D341Med (cell line): ENCODE measurements at regions not wholly inside any gene's neighbourhood (a gene's known extent, or its start where the extent isn't known, plus 50 kb on each side); places are given as distances from the start of the nearest gene placed in this dataset.
"Not testable (repeated sequence)": the region's sequence is repeated elsewhere in the genome, so short reads cannot be mapped to it uniquely, and the experiment has no call there.

Source experiments
- DNase-seq: peaks from one replicate; pipeline ENCODE4 v3.0.0; 2012; ENCODE audit warnings: low spot score

DNA sequence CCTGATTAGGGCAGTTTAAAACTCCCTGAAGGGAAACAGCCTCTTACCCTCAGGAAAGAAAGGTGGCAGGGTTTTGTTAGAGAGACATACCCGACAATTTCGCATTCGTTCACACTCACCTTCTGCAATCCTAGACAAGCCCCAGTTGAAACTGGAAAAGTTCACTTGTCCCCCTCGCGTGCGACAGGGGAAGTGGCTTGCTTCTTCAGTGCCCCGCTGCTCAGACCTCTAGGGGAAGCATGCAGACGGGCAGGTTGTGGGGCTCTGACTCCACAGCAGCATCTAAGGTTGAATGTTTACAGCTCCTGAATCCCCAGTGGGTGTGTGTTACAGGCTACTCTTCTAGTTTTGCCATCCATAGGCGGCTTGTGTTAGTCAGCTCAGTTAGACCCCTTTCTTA lies 575.7 kb upstream of the ACO1 start:
- no peak for DNase-seq

DNA sequence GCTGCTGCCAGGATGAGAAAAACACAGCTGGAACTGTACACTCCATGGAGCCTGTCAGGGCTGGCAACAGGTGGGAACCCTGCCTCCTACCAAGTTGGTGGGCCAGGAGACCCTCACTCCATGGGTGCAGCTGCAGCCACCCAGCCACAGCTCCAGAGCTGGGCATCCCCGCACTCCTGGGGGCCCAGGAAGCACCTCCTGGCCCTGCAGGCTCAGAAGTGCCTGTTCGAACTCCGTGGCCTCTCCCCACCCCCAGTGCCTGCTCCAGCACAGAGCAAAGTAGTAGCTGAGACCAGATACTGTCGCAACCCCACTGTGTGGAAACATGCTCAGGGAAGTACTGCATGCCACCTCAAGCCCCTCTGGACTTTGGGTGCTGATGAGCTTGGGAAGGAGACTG lies 564.0 kb upstream of the ACO1 start:
- no peak for DNase-seq

DNA sequence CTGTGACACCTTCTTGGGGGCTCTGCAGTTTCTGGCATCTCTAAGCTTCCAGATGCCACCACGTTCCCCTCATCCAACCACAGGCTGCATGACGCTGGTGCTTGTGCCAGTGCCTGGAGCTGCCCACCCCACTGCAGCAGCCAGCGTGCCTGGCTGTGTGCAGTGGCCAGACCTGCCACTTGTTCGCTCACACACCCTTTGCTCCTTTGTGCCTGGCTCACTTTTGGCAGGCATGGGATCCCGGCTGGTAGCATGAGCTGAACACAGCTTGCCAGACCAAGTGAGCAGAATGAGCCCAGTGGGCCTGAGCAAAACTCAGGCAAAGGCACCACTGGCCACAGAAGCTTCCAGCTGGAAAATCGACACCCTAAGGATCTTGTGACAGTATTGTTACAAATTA lies 562.9 kb upstream of the ACO1 start:
- no peak for DNase-seq

DNA sequence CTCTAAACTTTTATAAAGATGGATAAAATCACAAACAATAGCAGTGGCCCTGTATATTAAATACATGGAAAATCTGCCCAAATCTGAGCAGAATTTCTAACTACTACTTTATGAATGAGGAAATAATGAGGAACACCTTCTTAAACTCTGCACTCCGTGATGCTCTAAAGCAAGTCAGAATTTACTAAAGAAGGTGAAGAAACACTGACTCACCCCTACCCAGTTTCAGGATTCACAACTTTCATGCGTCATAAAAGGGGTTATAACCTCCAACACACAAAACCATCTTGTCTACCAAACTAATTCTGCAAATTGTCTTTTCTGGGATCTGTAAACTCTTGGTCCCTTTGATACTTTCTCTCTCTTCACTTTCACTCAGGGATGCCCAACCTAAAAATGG lies 561.1 kb upstream of the ACO1 start:
- DNase-seq, result no peak

DNA sequence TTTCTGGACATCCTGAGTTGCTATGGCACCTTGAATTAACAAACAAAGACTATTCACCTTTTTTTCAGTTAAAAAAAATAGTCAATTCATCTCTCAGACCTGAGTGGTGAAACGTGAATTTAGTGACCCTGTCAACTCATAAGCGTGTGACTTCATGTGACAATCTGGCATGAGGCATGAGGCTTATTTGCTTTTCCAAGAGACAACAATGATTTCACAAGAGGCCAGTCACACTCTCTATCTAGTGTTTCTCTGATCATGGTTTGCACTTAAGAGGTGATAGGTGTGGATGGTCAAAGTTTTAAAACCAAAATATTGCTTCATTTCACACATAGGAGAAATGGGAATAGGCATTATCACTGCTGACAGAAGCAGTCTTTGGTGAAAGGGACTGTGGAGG lies 559.6 kb upstream of the ACO1 start:
- DNase-seq, result no peak

DNA sequence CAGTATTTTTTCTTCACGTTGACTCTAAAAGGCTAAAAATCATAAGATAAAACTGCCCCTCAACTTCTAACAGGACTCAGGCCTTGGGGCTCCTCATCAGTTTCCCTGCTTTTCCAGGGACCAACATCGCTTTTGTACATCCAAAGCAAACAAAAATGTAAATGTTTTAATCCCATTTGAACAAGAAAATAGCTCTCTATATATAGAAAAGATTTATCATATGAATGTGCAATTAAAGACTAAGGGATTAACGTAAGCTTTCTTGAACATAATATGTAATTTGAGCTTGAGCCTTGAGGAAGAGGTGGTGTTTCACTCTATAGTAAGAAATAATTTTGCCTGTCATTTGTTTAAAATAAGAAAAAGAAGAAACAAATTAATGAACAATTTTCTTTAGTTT lies 547.2 kb upstream of the ACO1 start:
- no peak for DNase-seq

DNA sequence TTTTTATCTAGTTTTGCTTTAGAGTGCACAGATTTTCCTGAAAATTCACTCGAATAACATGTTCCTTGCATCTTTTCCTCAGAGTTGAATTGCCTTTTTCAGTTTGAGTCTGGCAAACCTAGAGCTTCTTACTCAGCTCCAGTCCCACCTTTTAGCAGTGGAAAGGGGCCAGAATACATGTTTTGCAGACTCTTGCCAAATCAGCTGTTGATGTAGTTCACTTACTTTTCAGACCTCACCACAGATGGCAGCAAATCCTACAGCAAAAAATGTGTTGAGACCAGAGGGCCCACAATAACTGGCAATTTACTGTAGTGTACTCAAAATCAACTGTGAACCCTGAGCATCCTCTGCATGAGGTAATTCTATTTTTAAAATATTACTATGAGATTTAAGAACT lies 545.2 kb upstream of the ACO1 start:
- no peak for DNase-seq

DNA sequence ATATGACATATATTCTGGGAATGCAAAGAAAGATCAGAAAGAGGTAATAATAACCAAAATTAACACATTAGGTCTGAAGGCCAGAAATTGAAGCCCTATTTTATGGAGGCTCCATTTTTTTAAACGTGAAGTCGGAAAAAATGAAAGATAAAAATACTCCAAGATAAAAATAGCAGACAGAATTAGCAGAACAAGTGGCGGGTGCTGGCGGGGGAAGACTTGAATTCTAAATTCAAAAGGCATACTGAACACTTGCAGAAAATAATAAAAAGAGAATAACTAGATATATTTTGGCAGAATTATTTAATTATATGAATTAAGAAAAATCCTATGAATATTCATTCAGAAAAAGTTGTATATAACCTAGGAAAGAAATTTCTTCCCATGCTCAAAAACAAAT lies 543.7 kb upstream of the ACO1 start:
- no peak for DNase-seq

DNA sequence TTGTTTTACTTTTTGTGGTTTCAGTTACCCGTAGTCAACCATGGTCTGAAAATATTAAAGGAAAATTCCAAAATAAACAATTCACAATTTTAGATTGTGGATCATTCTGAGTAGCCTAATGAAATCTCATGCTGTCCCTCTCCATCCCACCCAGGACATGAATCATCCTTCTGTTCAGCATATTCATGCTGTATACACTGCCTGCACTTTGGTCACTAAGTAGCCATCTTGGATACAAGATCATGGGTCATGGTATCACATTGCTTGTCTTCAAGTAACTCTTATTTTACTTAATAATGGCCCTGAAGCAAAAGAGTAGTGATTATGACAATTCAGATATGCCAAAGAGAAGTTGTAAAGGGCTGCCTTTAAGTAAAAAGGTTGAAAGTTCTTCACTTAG lies 536.5 kb upstream of the ACO1 start:
- no peak for DNase-seq

DNA sequence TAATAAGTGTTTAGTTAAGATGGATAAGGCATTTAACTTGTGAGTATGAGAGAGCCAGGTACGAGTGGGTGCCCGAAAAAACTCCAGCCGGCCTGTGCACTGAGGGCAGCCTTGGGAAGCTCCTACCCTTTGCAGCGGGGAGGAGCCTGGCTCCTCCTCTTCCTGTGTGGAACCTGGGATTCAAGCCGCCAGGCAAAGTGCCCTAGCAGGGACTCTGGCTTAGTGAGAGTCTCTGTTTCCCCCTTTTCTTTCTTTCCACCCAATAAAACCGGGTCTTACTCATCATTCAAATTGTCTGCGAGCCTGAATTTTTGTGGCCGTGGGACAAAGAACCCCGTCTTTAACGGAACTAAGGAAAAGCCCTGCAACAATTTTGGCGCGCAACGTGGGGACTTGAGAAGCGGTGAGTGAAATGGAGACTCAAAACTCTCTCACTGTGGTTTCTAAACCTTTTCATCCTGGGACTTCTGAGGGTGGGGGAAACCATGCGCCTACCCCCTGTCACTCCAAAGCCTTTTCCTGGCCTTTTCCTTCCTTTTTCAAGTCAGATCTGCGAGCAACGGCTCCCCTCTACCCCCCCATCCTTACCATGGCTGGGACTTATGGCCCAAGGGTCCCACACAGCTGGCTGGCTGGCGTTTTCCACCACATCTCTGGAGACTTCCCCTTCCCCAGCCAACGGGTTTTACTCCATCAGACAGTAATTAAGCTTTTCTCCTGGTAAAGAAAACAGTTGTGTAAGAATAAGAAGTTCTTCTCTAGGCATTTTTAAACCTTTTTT lies 535.7 kb upstream of the ACO1 start:
- no peak for DNase-seq

DNA sequence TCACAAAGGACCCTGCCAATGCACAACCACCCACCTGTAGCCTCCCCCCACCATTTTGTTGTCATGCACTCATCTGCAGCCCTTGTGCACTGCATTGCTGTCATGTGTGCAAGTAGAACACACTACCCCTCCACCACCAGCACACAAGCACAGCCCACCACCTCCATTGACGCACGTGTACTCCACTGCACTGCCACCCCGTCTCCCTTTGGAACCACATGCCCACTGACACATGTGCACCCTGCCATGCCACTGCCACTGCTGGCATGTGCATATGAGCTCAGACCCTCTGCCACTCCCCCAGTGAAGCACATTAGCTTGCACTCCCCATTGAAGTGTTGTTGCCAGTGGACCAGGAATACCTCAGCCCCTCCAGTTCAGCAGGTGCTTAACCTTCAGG lies 530.3 kb upstream of the ACO1 start:
- no peak for DNase-seq

DNA sequence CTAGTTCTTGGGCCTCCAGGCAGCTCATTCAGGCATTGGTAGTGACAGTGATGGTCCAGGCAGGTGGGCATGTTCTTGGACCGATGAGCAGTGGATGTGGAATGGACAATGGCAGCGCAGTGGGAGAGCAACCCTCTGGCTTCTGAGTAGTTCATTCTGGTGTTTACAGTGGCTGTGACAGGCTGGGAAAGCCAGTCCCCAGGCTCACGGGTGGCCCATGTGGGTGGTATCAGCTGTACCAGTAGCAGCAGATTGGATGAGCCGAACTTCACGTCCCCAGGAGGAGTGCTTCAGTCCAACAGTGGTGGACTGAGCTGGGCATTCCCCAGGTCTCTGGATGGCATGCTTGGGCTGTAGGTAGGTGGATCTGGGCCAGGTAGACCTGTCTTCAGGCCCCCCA lies 515.6 kb upstream of the ACO1 start:
- no peak for DNase-seq

DNA sequence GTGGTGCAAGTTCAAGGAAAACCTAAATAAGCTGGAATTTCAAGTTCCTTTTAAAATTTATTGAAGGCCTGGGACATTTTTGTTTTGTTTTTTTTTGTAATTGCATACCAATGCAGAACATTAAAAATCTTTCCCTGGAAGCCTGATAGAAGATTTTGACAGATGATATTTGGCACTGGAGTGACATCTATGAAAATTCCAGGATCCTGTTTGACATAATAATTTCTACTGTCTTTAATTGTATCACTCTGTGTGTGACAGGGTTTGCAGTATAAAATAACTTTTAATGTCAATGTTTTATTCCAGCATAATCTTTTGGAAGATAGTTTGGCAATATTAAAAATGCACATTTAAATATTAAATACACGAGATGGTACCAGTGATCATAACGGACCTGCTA lies 514.2 kb upstream of the ACO1 start:
- DNase-seq, result no peak

DNA sequence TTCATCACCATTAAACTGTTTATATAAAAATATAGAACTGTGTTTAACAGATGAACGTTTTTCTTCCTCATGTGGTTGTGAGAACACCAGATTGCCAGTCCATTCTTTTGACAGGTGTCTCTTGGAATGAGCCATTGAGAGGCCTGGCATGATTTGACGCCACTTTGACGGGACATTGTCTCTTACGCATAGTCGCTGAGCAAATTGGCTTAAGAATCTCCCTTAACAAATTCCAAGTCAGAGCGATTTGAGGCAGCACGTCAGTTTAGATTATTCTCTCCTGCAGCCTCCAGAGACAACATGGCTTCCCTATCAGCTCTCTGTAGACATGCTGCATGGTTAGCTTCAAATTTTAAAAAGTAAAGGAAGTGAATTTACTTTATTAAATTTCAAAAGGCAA lies 510.7 kb upstream of the ACO1 start:
- no peak for DNase-seq

DNA sequence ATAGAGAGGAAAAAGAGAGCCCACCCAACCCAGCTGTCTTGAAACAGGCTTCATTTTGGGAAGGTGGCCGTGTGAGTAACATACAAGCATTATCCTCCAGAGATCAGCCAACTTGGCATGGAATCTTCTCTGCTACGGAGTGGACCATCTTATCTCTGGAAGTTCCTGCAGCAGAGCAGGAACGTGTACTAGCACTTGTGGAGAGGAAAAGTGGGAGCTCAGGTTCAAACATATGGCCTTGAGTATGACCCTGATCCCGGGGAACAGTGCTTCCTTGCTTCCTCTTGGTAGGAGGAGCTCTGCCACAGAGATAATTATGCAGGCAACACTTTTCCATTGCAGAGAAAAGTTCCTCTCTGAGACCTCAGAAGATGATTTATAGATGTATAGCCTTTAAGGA lies 490.4 kb upstream of the ACO1 start:
- no peak for DNase-seq

DNA sequence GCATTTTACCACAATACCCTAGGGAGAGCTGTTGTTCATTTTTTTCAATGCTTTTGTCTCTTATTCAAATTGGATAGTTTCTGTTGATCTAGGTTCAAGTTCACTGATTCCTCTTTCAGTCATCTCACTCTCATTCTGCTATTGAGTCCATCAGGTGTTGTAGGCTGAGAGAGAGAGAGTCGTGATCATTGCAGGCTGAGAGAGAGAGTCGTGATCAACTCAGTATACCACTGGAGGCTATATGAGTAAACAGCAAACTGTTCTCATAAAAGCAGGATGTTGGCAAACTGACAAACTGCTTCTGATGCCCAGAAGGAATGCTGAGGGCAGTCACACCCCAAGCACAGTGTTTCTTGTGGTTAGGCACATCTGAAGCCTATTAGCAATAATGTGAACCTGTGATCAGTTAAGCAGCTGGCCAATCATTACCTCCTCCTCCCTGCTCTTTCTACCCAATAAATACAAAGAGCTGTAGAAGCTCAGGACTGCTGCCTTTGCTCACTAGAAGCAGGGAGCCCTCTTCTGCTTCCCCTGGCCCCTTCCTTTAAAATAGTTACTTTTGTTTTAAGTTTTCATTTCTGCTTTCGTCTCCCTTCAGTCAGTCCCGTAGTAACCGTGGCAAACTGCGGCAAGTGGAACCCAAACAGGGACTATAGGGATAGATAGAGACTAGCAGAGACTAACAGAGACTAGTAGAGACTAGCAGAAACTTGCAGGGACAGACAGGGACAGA lies 476.1 kb upstream of the ACO1 start:
- no peak for DNase-seq

DNA sequence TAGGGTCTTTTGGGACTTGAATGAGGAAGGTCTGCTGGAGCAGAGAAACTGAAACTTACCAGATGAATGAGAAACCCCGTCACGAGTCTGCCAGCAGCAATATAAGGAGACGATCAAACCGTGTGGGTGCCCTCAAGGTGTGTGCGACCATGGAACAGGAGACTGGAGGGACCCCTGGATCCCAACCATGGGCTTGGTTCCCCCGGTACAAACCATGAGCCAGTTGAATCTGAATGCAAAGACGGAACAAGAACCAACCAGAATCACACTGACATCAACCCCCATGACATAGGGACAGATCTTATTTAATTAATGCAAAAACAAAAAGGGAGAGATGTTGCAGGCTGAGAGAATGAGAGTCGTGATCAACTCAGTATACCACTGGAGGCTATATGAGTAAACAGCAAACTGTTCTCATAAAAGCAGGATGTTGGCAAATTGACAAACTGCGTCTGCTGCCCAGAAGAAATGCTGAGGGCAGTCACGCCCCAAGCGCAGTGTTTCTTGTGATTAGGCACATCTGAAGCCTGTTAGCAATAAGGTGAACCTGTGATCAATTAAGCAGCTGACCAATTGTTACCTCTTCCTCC lies 475.5 kb upstream of the ACO1 start:
- no peak for DNase-seq

DNA sequence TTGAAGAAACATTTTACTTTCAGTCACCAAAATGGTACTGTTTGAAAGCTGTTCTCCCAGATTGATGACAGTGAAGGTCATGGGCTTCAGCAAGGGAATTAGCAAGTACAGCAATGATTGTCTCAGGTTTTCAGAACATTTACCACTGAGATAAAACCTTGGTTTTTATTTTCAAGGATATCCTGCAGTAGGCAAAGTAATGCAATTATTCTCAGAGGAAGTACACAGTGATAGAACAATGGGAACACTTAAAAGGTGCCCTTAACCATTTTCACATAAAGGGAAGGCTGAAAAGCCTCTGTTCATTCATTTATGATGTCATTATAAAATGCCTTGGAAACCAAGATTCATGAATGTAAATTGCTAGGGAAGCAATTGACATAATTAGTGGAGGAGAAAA lies 471.8 kb upstream of the ACO1 start:
- DNase-seq, result no peak

DNA sequence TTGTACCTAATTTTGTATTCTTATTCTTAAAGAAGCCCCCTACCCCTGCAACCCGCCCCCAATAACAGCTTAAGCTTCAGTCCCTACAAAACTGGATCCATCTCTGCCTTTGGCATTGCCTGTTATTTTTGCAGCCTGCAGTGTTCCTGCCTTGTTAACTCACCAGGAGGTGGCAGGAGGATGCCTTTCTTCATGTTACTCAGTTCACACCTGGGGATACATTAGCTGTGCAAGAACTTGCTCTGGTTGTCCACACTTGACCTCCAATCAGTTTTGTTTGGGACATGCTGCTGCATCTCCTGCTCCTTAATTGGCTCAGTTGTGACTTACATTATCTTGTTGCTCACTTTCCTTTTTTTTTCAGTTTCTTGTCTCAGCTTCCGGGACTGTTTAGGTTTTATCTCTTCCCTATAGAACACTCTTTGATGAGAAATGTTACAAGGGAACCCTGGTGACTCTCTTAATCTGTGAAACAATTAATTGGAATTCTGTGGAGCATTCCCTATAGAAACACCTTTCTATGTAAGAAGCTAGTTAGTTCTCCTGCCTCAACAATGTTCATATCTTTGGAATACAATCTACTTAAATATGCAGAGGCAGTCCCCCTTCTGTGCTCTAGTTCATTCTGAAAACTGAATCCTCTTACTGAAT lies 467.7 kb upstream of the ACO1 start:
- DNase-seq, result peak; percentile 39

DNA sequence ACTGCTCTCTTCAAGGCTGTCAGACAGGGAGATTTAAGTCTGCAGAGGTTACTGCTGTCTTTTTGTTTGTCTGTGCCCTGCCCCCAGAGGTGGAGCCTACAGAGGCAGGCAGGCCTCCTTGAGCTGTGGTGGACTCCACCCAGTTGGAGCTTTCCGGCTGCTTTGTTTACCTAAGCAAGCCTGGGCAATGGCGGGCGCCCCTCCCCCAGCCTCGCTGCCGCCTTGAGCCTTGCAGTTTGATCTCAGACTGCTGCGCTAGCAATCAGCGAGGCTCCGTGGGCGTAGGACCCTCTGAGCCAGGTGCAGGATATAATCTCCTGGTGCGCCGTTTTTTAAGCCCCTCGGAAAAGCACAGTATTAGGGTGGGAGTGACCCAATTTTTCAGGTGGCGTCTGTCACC lies 446.7 kb upstream of the ACO1 start:
- DNase-seq, result not testable (repeated sequence)

DNA sequence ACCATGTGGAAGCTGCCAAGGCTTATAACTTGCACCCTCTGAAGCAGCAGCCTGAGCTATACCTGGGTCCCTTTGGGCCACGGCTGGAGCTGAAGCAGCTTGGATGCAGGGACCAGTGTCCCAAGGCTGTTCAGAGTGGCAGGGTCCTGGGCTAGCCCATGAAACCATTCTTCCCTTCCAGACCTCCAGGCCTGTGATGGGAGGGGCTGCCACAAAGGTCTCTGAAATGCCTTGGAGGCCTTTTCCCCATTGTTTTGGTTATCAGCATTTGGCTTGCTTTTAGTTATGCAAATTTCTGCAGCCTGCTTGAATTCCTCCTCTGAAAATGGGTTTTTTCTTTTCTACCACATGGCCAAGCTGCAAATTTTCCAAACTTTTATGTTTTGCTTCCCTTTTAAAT lies 433.7 kb upstream of the ACO1 start:
- DNase-seq, result no peak

DNA sequence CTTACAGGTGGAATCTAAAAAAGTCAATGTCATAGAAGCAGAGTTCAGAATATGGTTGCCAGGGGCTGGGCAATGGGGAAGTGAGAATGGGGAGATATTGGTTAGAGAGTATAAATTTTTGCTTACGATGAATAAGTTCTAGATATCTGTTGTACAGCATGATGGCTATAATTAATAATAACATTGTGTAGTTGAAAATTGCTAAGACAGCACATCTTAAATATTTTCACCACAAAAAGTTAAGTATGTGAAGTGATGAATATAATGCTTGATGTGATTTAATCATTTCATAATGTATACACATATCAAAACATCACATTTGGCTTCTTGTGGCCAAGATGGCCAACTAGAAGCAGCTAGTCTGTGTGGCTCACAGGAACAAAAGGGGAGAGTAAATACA lies 425.9 kb upstream of the ACO1 start:
- no peak for DNase-seq

DNA sequence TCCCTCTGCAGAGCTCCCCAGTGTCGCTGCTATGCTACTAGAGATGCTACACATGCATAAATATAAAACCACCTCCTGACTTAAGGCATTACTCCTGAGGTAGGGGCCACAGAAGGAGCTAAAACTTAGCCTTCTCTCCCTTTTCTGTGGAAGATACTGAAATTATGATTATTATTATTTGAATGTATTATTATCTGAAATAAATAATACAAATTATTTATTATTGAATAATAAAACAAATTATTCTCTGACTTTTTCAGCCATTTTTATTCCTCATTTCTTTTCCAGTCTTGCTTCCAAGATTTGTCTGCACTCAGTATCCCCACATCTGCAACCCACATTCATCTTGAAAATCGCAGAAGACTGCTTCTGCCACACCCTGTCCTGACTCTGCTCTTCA lies 414.9 kb upstream of the ACO1 start:
- DNase-seq, result no peak
